Esophagus squamous epithelium (tissue), 4 donors: ENCODE measurements at regions not wholly inside any gene's neighbourhood (a gene's known extent, or its start where the extent isn't known, plus 50 kb on each side); places are given as distances from the start of the nearest gene placed in this dataset.

Source experiments
- POLR2A ChIP-seq, 4 donors: fragments of 450-650 bp; IDR thresholded peaks; one replicate each; pipeline ENCODE4 v1.6.1; 2017; ENCODE audit warnings: antibody characterized with exemption in 4 of 4, mild to moderate bottlenecking in 4 of 4, moderate library complexity in 3 of 4
- TF ChIP-seq, protein P1 (sequence below), 6 experiments: fragments of 450-650 bp in 4 of 6; fragments of 200-600 bp in 2 of 6; sonication (generic) in 2 of 6; IDR thresholded peaks; one replicate each; pipeline ENCODE4 v1.5.1; 2016 to 2019; ENCODE audit warnings: antibody characterized with exemption in 6 of 6, mild to moderate bottlenecking in 4 of 6, moderate library complexity in 4 of 6

- no peak for TF ChIP-seq POLR2A (IDR thresholded peaks at IDR 0.05)
- TF ChIP-seq, protein P1, sequence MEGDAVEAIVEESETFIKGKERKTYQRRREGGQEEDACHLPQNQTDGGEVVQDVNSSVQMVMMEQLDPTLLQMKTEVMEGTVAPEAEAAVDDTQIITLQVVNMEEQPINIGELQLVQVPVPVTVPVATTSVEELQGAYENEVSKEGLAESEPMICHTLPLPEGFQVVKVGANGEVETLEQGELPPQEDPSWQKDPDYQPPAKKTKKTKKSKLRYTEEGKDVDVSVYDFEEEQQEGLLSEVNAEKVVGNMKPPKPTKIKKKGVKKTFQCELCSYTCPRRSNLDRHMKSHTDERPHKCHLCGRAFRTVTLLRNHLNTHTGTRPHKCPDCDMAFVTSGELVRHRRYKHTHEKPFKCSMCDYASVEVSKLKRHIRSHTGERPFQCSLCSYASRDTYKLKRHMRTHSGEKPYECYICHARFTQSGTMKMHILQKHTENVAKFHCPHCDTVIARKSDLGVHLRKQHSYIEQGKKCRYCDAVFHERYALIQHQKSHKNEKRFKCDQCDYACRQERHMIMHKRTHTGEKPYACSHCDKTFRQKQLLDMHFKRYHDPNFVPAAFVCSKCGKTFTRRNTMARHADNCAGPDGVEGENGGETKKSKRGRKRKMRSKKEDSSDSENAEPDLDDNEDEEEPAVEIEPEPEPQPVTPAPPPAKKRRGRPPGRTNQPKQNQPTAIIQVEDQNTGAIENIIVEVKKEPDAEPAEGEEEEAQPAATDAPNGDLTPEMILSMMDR (IDR thresholded peaks at IDR 0.05) = no peak
Observed at GRCh38 chr20:53679597-53680309, 86.1 kb upstream of the ZNF217 start.
